GM19455 (cell line): ENCODE measurements at regions not wholly inside any gene's neighbourhood (a gene's known extent, or its start where the extent isn't known, plus 50 kb on each side); places are given as distances from the start of the nearest gene placed in this dataset.

ENCODE experiments used
- ATAC-seq: cut with Tn5 transposase; IDR thresholded peaks from one replicate; pipeline ENCODE4 v1.9.1; 2021; ENCODE audit not compliant: unreplicated experiment

- no peak for ATAC-seq
These were observed 301.0 kb downstream of the DOCK8 start for GRCh38 chr9:515665-516064.

GRCh38 chr9:517993-518392, 303.3 kb downstream of the DOCK8 start:
- no peak for ATAC-seq

- ATAC-seq: no peak
These were observed 303.9 kb downstream of the DOCK8 start for GRCh38 chr9:518540-518939.

GRCh38 chr9:519579-519978, 304.9 kb downstream of the DOCK8 start:
- no peak for ATAC-seq

GRCh38 chr9:520302-520701, 305.6 kb downstream of the DOCK8 start:
- ATAC-seq: no peak

- no peak for ATAC-seq
These were observed 307.5 kb downstream of the DOCK8 start for GRCh38 chr9:522190-522589.

- ATAC-seq: no peak
These were observed 308.0 kb downstream of the DOCK8 start for GRCh38 chr9:522658-523057.

GRCh38 chr9:523444-523843, 308.8 kb downstream of the DOCK8 start:
- no peak for ATAC-seq

GRCh38 chr9:524008-524407, 309.3 kb downstream of the DOCK8 start:
- no peak for ATAC-seq

GRCh38 chr9:526904-527591, 312.4 kb downstream of the DOCK8 start:
- ATAC-seq: no peak

GRCh38 chr9:529731-530130, 311.8 kb upstream of the DMRT1 start:
- no peak for ATAC-seq

- ATAC-seq: no peak
These were observed 310.8 kb upstream of the DMRT1 start for GRCh38 chr9:530681-531080.

- no peak for ATAC-seq
These were observed 308.8 kb upstream of the DMRT1 start for GRCh38 chr9:532707-533106.

- no peak for ATAC-seq
These were observed 306.6 kb upstream of the DMRT1 start for GRCh38 chr9:534886-535285.

- ATAC-seq: no peak
These were observed 306.1 kb upstream of the DMRT1 start for GRCh38 chr9:535356-535755.

GRCh38 chr9:536597-537511, 304.6 kb upstream of the DMRT1 start:
- ATAC-seq: no peak

GRCh38 chr9:543478-543877, 298.0 kb upstream of the DMRT1 start:
- no peak for ATAC-seq

GRCh38 chr9:545480-545879, 296.0 kb upstream of the DMRT1 start:
- no peak for ATAC-seq

- no peak for ATAC-seq
These were observed 295.3 kb upstream of the DMRT1 start for GRCh38 chr9:546235-546634.

- ATAC-seq: no peak
These were observed 294.7 kb upstream of the DMRT1 start for GRCh38 chr9:546797-547223.

- ATAC-seq: no peak
These were observed 294.2 kb upstream of the DMRT1 start for GRCh38 chr9:547314-547713.

- ATAC-seq: no peak
These were observed 292.0 kb upstream of the DMRT1 start for GRCh38 chr9:549455-549997.
